ENCODE measurements at regions not wholly inside any gene's neighbourhood (a gene's known extent, or its start where the extent isn't known, plus 50 kb on each side); places are given as distances from the start of the nearest gene placed in this dataset.

- ATAC-seq = no peak
- TF ChIP-seq BACH2 (CRISPR knock-in tag; IDR thresholded peaks at IDR 0.05; ENCODE audit: borderline replicate concordance) (no peak), TSHZ2 (CRISPR knock-in tag; IDR thresholded peaks at IDR 0.05) (no peak), CREB5 (CRISPR knock-in tag; IDR thresholded peaks at IDR 0.05; ENCODE audit: low read depth) (no peak), TCF4 (CRISPR knock-in tag; IDR thresholded peaks at IDR 0.05; ENCODE audit: borderline replicate concordance) (no peak), PPARA (CRISPR knock-in tag; IDR thresholded peaks at IDR 0.05; ENCODE audit: borderline replicate concordance) (no peak), ZC3H10 (CRISPR knock-in tag; IDR thresholded peaks at IDR 0.05) (no peak), OSR1 (CRISPR knock-in tag; IDR thresholded peaks at IDR 0.05) (no peak), POU6F1 (CRISPR knock-in tag; IDR thresholded peaks at IDR 0.05; ENCODE audit: borderline replicate concordance, low read depth) (no peak), RARB (CRISPR knock-in tag; IDR thresholded peaks at IDR 0.05) (no peak), ZNF8 (CRISPR knock-in tag; IDR thresholded peaks at IDR 0.05) (no peak), SNAI2 (CRISPR knock-in tag; IDR thresholded peaks at IDR 0.05) (no peak), ZNF565 (CRISPR knock-in tag; conservative IDR thresholded peaks at IDR 0.05; ENCODE audit: low read depth) (no peak), GLIS3 (CRISPR knock-in tag; IDR thresholded peaks at IDR 0.05) (no peak), ZFP30 (CRISPR knock-in tag; IDR thresholded peaks at IDR 0.05) (no peak)
Measured at GRCh38 chr5:6832994-6833393, 119.8 kb downstream of the TENT4A start.

GRCh38 chr5:6833406-6833805, 120.2 kb downstream of the TENT4A start:
- ATAC-seq = no peak
- TF ChIP-seq RARB (CRISPR knock-in tag; IDR thresholded peaks at IDR 0.05) (no peak), POU6F1 (CRISPR knock-in tag; IDR thresholded peaks at IDR 0.05; ENCODE audit: borderline replicate concordance, low read depth) (no peak), ZNF565 (CRISPR knock-in tag; conservative IDR thresholded peaks at IDR 0.05; ENCODE audit: low read depth) (no peak), OSR1 (CRISPR knock-in tag; IDR thresholded peaks at IDR 0.05) (no peak), GLIS3 (CRISPR knock-in tag; IDR thresholded peaks at IDR 0.05) (no peak), TOX (CRISPR knock-in tag; IDR thresholded peaks at IDR 0.05; ENCODE audit: borderline replicate concordance) (no peak), ZNF70 (CRISPR knock-in tag; IDR thresholded peaks at IDR 0.05) (no peak), ZC3H10 (CRISPR knock-in tag; IDR thresholded peaks at IDR 0.05) (no peak), TSHZ2 (CRISPR knock-in tag; IDR thresholded peaks at IDR 0.05) (no peak), BACH2 (CRISPR knock-in tag; IDR thresholded peaks at IDR 0.05; ENCODE audit: borderline replicate concordance) (no peak), ISL1 (CRISPR knock-in tag; IDR thresholded peaks at IDR 0.05) (no peak), ZNF8 (CRISPR knock-in tag; IDR thresholded peaks at IDR 0.05) (no peak), SNAI2 (CRISPR knock-in tag; IDR thresholded peaks at IDR 0.05) (no peak), CSRNP3 (CRISPR knock-in tag; IDR thresholded peaks at IDR 0.05) (no peak), PATZ1 (CRISPR knock-in tag; IDR thresholded peaks at IDR 0.05; ENCODE audit: borderline replicate concordance) (no peak), TCF4 (CRISPR knock-in tag; IDR thresholded peaks at IDR 0.05; ENCODE audit: borderline replicate concordance) (no peak), CREB5 (CRISPR knock-in tag; IDR thresholded peaks at IDR 0.05; ENCODE audit: low read depth) (no peak)
